ENCODE measurements at regions not wholly inside any gene's neighbourhood (a gene's known extent, or its start where the extent isn't known, plus 50 kb on each side); places are given as distances from the start of the nearest gene placed in this dataset.

DNA sequence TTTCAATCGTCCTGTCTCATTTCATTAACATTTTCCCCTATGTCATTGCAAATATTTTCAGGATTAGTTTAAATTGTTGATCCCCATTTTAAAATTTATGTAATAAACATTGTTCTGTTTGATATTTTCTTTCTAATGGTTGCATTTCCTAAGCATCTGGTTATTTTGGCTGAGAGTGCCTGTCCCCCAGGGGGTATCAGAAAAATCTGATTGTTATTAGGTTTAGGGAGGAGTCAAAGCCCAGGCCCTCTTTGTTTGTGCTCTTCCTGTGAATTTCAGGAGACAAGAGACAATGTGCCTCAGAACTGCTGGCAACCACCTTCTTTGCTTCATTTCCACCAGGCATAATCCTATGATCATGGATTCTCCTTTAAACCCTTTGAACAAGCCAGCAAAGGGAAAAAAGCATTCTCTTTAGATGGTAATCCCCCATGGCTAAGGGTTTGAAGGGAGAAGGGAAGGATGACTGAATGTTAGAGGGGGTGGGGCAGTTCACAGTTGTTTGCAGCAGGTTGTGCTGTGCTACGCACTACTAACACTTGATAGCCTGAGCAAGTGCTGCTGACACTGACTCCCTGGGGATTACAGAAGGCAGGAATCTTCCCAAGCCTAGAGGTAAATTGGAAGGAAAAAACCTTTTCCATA is 462.4 kb upstream of the LRRC4C start:
- no peaks in the 10 kb centered on the region for H3K27me3 Mint-ChIP-seq
- ATAC-seq (ENCODE audit: low read depth) (no peak), DNase-seq (no peak)
- POLR2A ChIA-PET, result no interaction called here
- no peak overlapping the region for H3K27ac Mint-ChIP-seq
- peaks cover 8% of the 10 kb centered on the region for H3K9me3 Mint-ChIP-seq
- H3K36me3 Mint-ChIP-seq, result no peaks in the 10 kb centered on the region
- no peaks in the 10 kb centered on the region for H3K4me1 Mint-ChIP-seq
- no peak overlapping the region for H3K4me3 Mint-ChIP-seq

GRCh38 chr11:41926339-41926738 is 466.9 kb upstream of the LRRC4C start:
- no peak for ATAC-seq (ENCODE audit: low read depth)
- H3K4me3 Mint-ChIP-seq, result no peak overlapping the region
- H3K36me3 Mint-ChIP-seq, result no peaks in the 10 kb centered on the region
- DNase-seq, result no peak
- H3K27ac Mint-ChIP-seq, result no peak overlapping the region
- H3K27me3 Mint-ChIP-seq, result no peaks in the 10 kb centered on the region
- H3K9me3 Mint-ChIP-seq, result peaks cover 8% of the 10 kb centered on the region
- no peaks in the 10 kb centered on the region for H3K4me1 Mint-ChIP-seq
- POLR2A ChIA-PET, result no interaction called here

- H3K27ac Mint-ChIP-seq, result no peak overlapping the region
- DNase-seq, result no peak
- H3K4me1 Mint-ChIP-seq, result no peaks in the 10 kb centered on the region
- POLR2A ChIA-PET, result no interaction called here
- ATAC-seq (ENCODE audit: low read depth), result no peak
- no peaks in the 10 kb centered on the region for H3K27me3 Mint-ChIP-seq
- no peaks in the 10 kb centered on the region for H3K36me3 Mint-ChIP-seq
- H3K4me3 Mint-ChIP-seq, result no peak overlapping the region
- H3K9me3 Mint-ChIP-seq, result peaks cover 12% of the 10 kb centered on the region
These were observed 475.8 kb upstream of the LRRC4C start for GRCh38 chr11:41935241-41935640.

- ATAC-seq (ENCODE audit: low read depth) (no peak), DNase-seq (no peak)
- Mint-ChIP-seq H3K4me3 (no peak overlapping the region), H3K27ac (no peak overlapping the region), H3K9me3 (peaks cover 9% of the 10 kb centered on the region), H3K36me3 (no peaks in the 10 kb centered on the region), H3K4me1 (no peaks in the 10 kb centered on the region), H3K27me3 (no peaks in the 10 kb centered on the region)
- POLR2A ChIA-PET, result no interaction called here
These were observed 476.3 kb upstream of the LRRC4C start for GRCh38 chr11:41935795-41936194.

DNA sequence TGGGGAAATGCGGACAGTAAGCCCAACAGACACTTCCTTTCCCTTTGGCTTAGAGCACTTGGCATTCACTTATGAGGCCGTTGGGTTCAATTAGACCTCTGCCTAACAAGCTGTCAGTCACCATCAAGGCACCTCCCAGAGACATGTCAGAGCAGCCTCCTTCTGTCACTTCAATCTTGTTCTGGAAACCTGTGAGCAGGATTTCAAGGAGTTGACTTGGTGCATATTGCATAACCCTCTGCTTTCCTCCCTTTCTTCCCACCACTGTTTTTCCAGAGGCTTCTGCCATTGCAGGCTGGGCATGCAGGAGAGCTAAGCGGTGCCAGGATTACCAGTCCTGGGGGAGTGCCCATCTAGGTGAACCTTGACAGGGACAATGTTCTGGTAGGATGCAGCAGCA is 484.2 kb upstream of the LRRC4C start:
- Mint-ChIP-seq H3K4me1 (no peaks in the 10 kb centered on the region), H3K27ac (no peak overlapping the region), H3K27me3 (no peaks in the 10 kb centered on the region), H3K36me3 (no peaks in the 10 kb centered on the region), H3K9me3 (peaks cover 4% of the 10 kb centered on the region), H3K4me3 (no peak overlapping the region)
- ATAC-seq (ENCODE audit: low read depth) (no peak), DNase-seq (no peak)
- POLR2A ChIA-PET, result no interaction called here

DNA sequence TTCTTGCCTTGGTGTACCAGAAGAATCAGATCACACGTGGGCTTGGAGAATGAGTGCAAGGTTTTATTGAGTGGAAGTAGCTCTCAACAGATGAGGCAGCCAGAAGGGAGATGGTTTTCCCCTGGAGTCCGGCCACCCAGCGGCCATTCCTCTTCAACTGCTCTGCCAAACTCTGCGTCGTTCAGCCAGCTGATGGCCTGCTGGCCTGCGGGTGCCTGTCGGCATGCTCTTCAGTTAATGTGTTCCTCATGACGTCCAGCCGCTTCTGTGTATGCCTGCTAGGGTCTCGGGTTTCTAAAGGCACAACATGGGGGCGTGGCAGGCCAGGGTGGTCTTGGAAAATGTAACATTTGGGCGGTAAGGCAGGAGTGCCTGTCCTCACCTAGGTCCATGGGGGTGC is 487.9 kb upstream of the LRRC4C start:
- ATAC-seq (ENCODE audit: low read depth) (no peak), DNase-seq (no peak)
- no peaks in the 10 kb centered on the region for H3K36me3 Mint-ChIP-seq
- H3K4me1 Mint-ChIP-seq, result no peaks in the 10 kb centered on the region
- no peaks in the 10 kb centered on the region for H3K27me3 Mint-ChIP-seq
- H3K4me3 Mint-ChIP-seq, result no peak overlapping the region
- POLR2A ChIA-PET, result no interaction called here
- H3K9me3 Mint-ChIP-seq, result peaks cover 4% of the 10 kb centered on the region
- no peak overlapping the region for H3K27ac Mint-ChIP-seq

- POLR2A ChIA-PET, result no interaction called here
- no peaks in the 10 kb centered on the region for H3K4me1 Mint-ChIP-seq
- peaks cover 5% of the 10 kb centered on the region for H3K9me3 Mint-ChIP-seq
- no peak overlapping the region for H3K27ac Mint-ChIP-seq
- no peak for ATAC-seq (ENCODE audit: low read depth)
- H3K27me3 Mint-ChIP-seq, result no peaks in the 10 kb centered on the region
- H3K4me3 Mint-ChIP-seq, result no peak overlapping the region
- no peaks in the 10 kb centered on the region for H3K36me3 Mint-ChIP-seq
- DNase-seq, result no peak
These were observed 491.2 kb upstream of the LRRC4C start for GRCh38 chr11:41950470-41951143.

DNA sequence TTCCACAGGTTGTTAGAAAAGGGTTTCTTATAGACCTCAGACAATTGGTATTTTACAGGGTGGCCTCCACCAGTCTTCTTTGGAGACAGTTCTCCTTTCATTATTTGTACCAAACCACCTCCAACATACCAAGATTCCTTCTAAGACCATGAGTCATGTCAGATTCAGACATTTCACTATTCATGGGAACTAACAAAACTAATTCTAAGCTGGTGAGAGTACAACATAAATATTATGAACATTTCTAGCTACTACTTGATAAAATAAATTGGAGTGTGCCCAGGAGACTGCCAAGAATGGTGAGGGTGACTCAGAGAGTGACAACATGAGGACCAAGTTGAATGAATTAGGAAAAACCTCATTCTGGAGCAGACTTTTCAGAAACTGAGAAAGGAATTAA is 494.6 kb upstream of the LRRC4C start:
- POLR2A ChIA-PET, result no interaction called here
- ATAC-seq (ENCODE audit: low read depth) (no peak), DNase-seq (no peak)
- Mint-ChIP-seq H3K4me3 (no peak overlapping the region), H3K4me1 (no peaks in the 10 kb centered on the region), H3K27ac (no peak overlapping the region), H3K27me3 (no peaks in the 10 kb centered on the region), H3K9me3 (peaks cover 7% of the 10 kb centered on the region), H3K36me3 (no peaks in the 10 kb centered on the region)

GRCh38 chr11:41955066-41955465 is 495.6 kb upstream of the LRRC4C start:
- DNase-seq, result no peak
- H3K36me3 Mint-ChIP-seq, result no peaks in the 10 kb centered on the region

DNA sequence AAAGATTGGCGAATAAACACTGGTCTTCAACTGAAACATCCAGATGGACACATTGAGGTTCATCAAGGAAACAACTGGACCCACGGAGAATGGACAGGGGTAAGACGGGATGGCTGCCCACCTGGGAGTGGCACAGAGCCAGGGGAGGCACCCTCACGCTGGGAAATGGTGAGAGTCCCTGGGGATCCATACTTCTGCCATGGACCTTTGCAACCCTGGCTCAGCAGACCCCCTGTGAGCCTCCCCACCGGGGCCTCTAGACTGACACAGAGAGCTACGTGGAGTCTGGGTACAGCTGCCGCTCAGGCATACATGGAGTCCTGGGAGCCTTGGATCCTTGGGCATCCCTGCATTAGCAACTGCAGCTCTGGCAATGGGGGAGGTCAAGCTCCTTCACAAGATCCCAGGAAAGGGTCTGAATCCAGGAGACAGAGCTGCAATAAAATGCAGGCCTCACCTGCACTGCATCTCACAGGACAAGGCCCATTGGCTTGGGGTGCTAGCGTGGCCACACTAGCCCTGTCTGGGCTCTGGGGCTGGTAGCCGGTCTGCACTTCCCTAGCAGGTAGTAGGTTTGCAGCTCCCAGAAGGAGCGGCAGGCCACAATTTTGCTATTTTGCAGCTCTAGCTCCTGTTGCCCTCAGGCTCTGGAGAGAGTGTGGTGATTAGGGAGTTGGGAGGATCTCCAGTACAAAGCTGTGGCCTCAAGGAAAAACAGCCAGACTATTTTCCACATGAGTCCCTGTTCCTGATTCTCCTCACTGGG is 496.4 kb upstream of the LRRC4C start:
- Mint-ChIP-seq H3K4me1 (no peaks in the 10 kb centered on the region), H3K36me3 (no peaks in the 10 kb centered on the region), H3K27me3 (no peaks in the 10 kb centered on the region), H3K4me3 (no peak overlapping the region), H3K9me3 (peaks cover 8% of the 10 kb centered on the region), H3K27ac (no peak overlapping the region)
- ATAC-seq (ENCODE audit: low read depth) (no peak), DNase-seq (no peak)
- POLR2A ChIA-PET, result no interaction called here

More at GRCh38 chr11:41955066-41955465, 495.6 kb upstream of the LRRC4C start:
- POLR2A ChIA-PET, result no interaction called here
- peaks cover 6% of the 10 kb centered on the region for H3K9me3 Mint-ChIP-seq
- no peaks in the 10 kb centered on the region for H3K4me1 Mint-ChIP-seq
- H3K4me3 Mint-ChIP-seq, result no peak overlapping the region
- H3K27me3 Mint-ChIP-seq, result no peaks in the 10 kb centered on the region
- no peak for ATAC-seq (ENCODE audit: low read depth)
- H3K27ac Mint-ChIP-seq, result no peak overlapping the region

GRCh38 chr11:41963406-41963805 is 504.0 kb upstream of the LRRC4C start:
- Mint-ChIP-seq H3K27me3 (no peaks in the 10 kb centered on the region), H3K36me3 (no peaks in the 10 kb centered on the region), H3K4me3 (no peak overlapping the region), H3K4me1 (no peaks in the 10 kb centered on the region), H3K9me3 (peaks cover 8% of the 10 kb centered on the region), H3K27ac (no peak overlapping the region)
- DNase-seq, result no peak
- POLR2A ChIA-PET, result no interaction called here
- no peak for ATAC-seq (ENCODE audit: low read depth)

DNA sequence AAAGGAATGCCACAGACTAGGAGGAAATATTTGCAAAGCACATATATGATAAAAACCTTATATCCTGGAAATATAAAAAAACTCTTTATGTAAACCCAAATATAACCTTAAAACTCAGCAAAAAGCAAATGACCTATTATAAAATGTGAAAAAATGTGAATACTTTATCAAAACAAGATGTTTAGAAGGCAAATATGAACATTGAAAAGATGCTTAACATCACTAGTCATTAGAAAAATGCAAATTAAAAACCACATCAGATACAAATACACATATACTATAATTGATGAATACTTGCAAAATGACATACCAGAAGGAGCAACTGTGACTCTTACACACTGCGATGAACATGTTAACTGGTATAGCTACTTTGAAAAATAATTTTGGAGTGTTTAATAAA is 511.2 kb upstream of the LRRC4C start:
- H3K36me3 Mint-ChIP-seq, result no peaks in the 10 kb centered on the region
- no peaks in the 10 kb centered on the region for H3K27me3 Mint-ChIP-seq
- H3K27ac Mint-ChIP-seq, result no peak overlapping the region
- H3K4me3 Mint-ChIP-seq, result no peak overlapping the region
- DNase-seq (no peak), ATAC-seq (ENCODE audit: low read depth) (no peak)
- H3K9me3 Mint-ChIP-seq, result no peaks in the 10 kb centered on the region
- POLR2A ChIA-PET, result no interaction called here
- H3K4me1 Mint-ChIP-seq, result no peaks in the 10 kb centered on the region

DNA sequence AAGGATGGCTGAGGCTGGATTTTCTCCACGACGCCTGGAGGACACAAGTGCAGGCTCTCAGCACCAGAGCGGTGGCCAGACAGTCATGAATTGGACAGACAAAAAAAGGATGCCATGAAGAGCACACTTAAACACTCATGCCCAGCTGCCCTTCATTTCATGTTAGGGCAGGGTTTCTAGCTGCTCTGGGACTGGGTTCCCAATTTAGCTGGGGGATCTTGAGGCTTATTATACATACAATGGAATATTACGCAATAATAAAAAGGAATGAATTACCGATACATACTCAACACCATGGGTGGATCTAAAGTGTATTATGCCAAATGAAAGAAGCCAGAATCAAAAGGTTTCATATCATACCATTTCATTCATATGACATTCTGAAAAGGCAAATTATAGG is 512.1 kb upstream of the LRRC4C start:
- Mint-ChIP-seq H3K36me3 (no peaks in the 10 kb centered on the region), H3K27me3 (no peaks in the 10 kb centered on the region), H3K4me3 (no peak overlapping the region), H3K9me3 (no peaks in the 10 kb centered on the region), H3K4me1 (no peaks in the 10 kb centered on the region), H3K27ac (no peak overlapping the region)
- ATAC-seq (ENCODE audit: low read depth) (no peak), DNase-seq (no peak)
- POLR2A ChIA-PET, result no interaction called here

- Mint-ChIP-seq H3K9me3 (peaks cover 3% of the 10 kb centered on the region), H3K4me1 (no peaks in the 10 kb centered on the region), H3K27ac (no peak overlapping the region), H3K36me3 (no peaks in the 10 kb centered on the region), H3K27me3 (no peaks in the 10 kb centered on the region), H3K4me3 (no peak overlapping the region)
- DNase-seq (no peak), ATAC-seq (ENCODE audit: low read depth) (no peak)
- POLR2A ChIA-PET, result no interaction called here
These were observed 519.5 kb upstream of the LRRC4C start for GRCh38 chr11:41978945-41979344.
